MG63 (cell line): ENCODE measurements at regions not wholly inside any gene's neighbourhood (a gene's known extent, or its start where the extent isn't known, plus 50 kb on each side); places are given as distances from the start of the nearest gene placed in this dataset.
A peak's percentile ranks its signal among the peaks of the same experiment; 100 is the strongest.

Source experiments
- DNase-seq: peaks from one replicate; pipeline ENCODE4 v3.0.0-alpha.2; 2020
- H3K27me3 ChIP-seq: fragments of 250-450 bp; sonication (Bioruptor Pico); 2 replicates; pipeline ENCODE4 v1.5.1; 2020; ENCODE audit warnings: mild to moderate bottlenecking, moderate library complexity
- H3K36me3 ChIP-seq: fragments of 250-450 bp; sonication (Bioruptor Pico); 2 replicates; pipeline ENCODE4 v1.5.1; 2020; ENCODE audit warnings: mild to moderate bottlenecking, moderate library complexity
- H3K4me3 ChIP-seq: fragments of 250-450 bp; sonication (Bioruptor Pico); 2 replicates; pipeline ENCODE4 v1.5.1; 2020; ENCODE audit warnings: mild to moderate bottlenecking, moderate library complexity
- H3K9me3 ChIP-seq: fragments of 250-450 bp; sonication (Bioruptor Pico); 2 replicates; pipeline ENCODE4 v1.5.1; 2020; ENCODE audit warnings: mild to moderate bottlenecking, moderate library complexity

GRCh38 chr21:35585155-35585554 lies 475.2 kb downstream of the SETD4 start:
- no peaks in the 10 kb centered on the region for H3K36me3 ChIP-seq
- DNase-seq: no peak
- no peaks in the 10 kb centered on the region for H3K9me3 ChIP-seq
- H3K4me3 ChIP-seq: no peak overlapping the region
- H3K27me3 ChIP-seq: 0 out of 2 replicates have a peak, but pooled peaks cover 2% of the 10 kb centered on the region

DNA sequence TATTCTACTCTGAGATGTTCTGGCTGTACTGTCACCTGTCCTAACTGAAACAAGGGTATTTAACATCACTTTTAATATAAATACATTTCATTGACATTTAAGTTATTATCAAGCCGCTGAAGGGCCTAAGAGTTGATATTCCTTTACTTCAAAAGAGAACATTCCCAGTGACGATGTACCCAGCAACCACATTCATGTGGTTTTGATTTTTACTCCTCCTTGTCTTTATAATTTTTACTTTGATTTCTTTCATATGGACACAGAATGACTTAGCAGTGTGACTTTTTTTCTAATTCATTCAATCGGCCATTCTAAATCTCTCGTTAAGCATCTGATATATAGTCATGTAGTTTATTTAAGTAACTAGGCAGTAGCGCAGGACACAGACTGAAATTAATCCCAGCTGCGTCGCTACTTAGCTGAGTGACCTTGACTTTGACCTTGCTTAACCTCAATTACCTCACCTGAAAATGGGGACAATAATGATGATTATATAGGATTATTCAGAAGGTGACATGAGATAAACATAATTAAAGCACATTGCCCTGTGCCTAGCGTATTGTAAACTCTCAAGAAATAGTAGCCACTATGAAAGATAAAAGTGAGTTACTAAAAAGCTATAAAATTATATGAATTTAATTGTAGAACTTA lies 476.6 kb downstream of the SETD4 start:
- H3K9me3 ChIP-seq: no peaks in the 10 kb centered on the region
- no peak for DNase-seq
- no peaks in the 10 kb centered on the region for H3K27me3 ChIP-seq
- no peaks in the 10 kb centered on the region for H3K36me3 ChIP-seq
- no peak overlapping the region for H3K4me3 ChIP-seq

- Histone ChIP-seq H3K9me3 (no peaks in the 10 kb centered on the region), H3K36me3 (no peaks in the 10 kb centered on the region), H3K4me3 (no peak overlapping the region), H3K27me3 (no peaks in the 10 kb centered on the region)
- DNase-seq: no peak
Measured at GRCh38 chr21:35582731-35583130, 477.6 kb downstream of the SETD4 start.

DNA sequence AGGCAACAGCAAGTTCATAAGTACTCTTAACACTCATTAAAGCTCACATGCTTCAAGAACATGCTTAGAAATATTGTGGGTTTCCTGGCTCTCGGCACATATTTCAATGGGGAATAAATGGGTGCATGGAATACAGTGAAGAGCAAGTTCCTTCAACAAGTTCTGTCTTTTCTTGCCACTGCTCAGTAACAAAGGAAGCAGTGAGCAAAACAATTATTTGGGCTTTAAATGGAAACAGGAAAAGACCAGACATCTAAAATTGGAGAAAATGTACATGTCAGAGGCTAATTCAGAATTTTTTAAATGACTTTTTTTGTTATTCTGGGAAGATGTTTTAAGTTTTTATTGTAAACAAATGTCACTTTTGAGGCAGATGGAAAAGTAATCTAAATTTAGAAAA lies 478.7 kb downstream of the SETD4 start:
- H3K4me3 ChIP-seq: no peak overlapping the region
- no peaks in the 10 kb centered on the region for H3K27me3 ChIP-seq
- no peak for DNase-seq

DNA sequence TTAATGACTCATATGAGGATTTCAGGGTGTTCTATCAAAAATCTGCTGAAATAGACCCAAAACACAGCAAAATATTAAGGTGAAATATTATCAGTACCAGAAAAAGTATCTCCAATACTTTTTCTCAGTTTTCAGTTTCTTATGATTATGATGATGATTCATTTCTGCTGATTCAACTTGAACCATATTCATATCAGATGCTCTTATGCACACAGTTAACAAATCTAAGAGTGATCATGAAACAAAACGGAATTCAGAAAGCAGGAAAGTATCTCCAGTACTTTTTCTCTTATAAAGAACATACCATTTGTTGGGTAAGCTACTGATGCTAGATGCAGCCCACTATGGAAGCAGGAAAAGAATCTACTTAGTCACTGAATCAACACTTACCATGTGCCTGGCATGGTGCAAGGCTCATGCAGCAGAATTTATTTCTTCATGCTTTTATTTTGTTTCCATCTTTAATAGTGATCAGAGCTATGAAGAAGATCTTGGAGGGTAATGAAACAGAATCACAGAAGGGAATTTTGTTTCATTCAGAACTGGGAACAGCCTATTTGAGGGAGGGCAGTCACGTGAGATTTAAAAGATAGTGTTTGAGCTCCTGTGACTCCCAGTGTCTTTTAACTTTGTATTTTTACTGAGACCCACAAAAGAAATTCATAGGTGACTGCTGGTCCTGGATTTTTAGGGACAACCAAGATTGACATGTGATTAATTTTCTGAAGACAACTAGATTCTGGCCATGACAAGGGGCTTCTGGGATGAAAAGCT lies 480.6 kb downstream of the SETD4 start:
- Histone ChIP-seq H3K36me3 (no peaks in the 10 kb centered on the region), H3K4me3 (no peak overlapping the region), H3K27me3 (no peaks in the 10 kb centered on the region), H3K9me3 (no peaks in the 10 kb centered on the region)
- no peak for DNase-seq

More for the DNA sequence above, 478.7 kb downstream of the SETD4 start:
- H3K36me3 ChIP-seq: no peaks in the 10 kb centered on the region
- no peaks in the 10 kb centered on the region for H3K9me3 ChIP-seq

DNA sequence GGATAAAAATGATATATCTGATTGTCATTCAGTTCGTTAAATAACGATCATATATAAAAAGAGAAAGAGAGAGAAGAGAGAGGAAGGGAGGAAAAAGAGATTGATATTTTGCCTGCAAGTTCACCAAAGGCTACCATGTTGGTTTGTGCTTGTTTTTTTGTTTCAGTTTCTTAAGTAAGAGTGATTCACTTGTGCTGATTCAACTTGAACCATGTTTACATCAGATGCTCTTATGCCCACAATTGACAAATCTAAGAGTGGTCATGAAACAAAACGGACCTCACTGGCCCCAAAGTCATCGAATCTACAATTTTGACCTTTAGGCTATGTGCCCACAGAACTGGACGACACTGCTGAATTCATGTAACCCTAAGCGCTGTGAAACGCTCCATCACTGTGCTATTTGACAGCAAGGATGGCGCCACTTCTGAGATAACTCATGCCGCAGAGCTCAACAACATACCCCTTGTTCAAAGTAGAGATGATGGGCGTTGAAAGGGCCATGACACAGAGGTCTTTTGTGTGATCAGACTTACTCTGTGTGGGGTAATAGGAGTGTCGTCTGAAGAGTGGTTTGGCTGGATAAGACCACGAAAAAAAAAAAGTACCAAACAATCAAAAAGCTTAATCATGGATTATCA lies 481.4 kb downstream of the SETD4 start:
- Histone ChIP-seq H3K9me3 (no peaks in the 10 kb centered on the region), H3K36me3 (no peaks in the 10 kb centered on the region), H3K4me3 (no peak overlapping the region), H3K27me3 (no peaks in the 10 kb centered on the region)
- no peak for DNase-seq

- DNase-seq: peak; percentile 50
- Histone ChIP-seq H3K27me3 (no peaks in the 10 kb centered on the region), H3K4me3 (no peak overlapping the region)
Measured at GRCh38 chr21:35578347-35578782, 482.0 kb downstream of the SETD4 start.

GRCh38 chr21:35575280-35575915 lies 484.9 kb downstream of the SETD4 start:
- Histone ChIP-seq H3K4me3 (no peak overlapping the region), H3K36me3 (no peaks in the 10 kb centered on the region), H3K27me3 (no peaks in the 10 kb centered on the region), H3K9me3 (no peaks in the 10 kb centered on the region)
- no peak for DNase-seq

More at GRCh38 chr21:35578347-35578782, 482.0 kb downstream of the SETD4 start:
- H3K36me3 ChIP-seq: no peaks in the 10 kb centered on the region
- H3K9me3 ChIP-seq: no peaks in the 10 kb centered on the region

DNA sequence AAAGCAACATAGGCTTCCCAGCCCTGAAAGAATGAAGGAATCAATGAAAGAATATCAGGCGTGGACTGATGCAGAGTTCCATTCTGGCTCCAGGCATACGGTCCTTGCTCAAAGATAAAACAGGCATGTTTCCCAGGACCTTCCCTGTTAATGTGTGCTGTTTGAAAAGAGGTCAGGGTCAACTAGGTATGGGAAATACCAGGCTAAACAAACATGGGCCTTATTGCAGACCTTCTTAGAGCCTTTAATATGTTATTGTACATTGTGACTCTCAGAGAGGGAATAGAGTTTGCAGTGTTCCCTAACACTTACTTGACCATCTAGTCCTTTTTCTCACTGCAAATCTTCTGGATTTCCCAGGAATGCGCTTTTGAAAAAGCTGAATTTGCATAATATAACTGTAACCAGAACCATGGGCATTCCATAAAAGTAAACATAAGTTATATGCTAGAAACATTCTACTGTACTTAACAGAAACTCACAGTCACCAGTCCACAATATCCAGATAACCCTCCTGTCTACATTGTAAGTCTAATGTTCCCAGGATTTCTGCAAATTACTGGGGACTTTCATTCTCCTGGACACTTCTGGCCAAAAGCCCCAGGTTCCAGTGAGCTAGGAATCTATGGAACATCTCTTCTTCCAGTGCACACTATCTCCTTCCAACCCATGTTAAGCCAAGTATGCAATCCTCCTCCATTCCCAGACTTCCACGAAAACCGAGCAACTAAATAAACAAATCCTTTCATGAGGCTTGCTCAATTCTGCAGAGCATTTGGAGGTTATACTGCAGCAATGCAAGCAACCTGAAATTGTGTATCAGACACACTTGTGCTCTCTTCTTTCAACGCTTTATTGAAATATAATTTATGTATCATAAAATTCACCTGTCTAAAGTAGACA lies 486.6 kb downstream of the SETD4 start:
- H3K9me3 ChIP-seq: no peaks in the 10 kb centered on the region
- H3K27me3 ChIP-seq: no peaks in the 10 kb centered on the region
- no peak overlapping the region for H3K4me3 ChIP-seq
- H3K36me3 ChIP-seq: no peaks in the 10 kb centered on the region
- DNase-seq: no peak

GRCh38 chr21:35571910-35572309 lies 488.4 kb downstream of the SETD4 start:
- Histone ChIP-seq H3K36me3 (no peaks in the 10 kb centered on the region), H3K27me3 (no peaks in the 10 kb centered on the region), H3K9me3 (no peaks in the 10 kb centered on the region), H3K4me3 (no peak overlapping the region)
- DNase-seq: no peak

GRCh38 chr21:35568643-35569042 lies 491.7 kb downstream of the SETD4 start:
- Histone ChIP-seq H3K27me3 (no peaks in the 10 kb centered on the region), H3K4me3 (no peak overlapping the region), H3K36me3 (no peaks in the 10 kb centered on the region), H3K9me3 (no peaks in the 10 kb centered on the region)
- DNase-seq: no peak

DNA sequence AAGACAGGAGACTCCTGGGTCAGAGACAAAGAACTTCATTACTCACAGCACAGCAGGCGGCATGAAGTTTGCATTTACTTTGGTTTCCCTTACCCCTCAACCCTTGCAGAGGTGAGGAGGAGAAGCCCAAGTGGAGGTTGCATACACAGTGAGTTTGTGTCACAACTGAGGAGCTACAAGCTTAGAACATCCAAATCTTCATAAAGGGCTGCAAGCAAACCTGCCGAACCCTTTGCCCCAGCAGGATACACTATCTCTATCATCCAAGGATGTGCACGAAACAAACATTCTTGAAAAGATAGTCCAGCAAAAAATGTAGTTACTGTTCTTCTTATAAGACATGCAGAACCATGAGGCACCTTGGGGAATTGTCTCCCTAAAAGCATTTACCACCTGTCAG lies 493.5 kb downstream of the SETD4 start:
- no peak overlapping the region for H3K4me3 ChIP-seq
- DNase-seq: no peak
- H3K9me3 ChIP-seq: no peaks in the 10 kb centered on the region
- no peaks in the 10 kb centered on the region for H3K36me3 ChIP-seq
- H3K27me3 ChIP-seq: no peaks in the 10 kb centered on the region

- peak; percentile 64 for DNase-seq
- Histone ChIP-seq H3K4me3 (no peak overlapping the region), H3K27me3 (no peaks in the 10 kb centered on the region), H3K9me3 (no peaks in the 10 kb centered on the region), H3K36me3 (no peaks in the 10 kb centered on the region)
Measured at GRCh38 chr21:35565204-35565611, 495.1 kb downstream of the SETD4 start.

DNA sequence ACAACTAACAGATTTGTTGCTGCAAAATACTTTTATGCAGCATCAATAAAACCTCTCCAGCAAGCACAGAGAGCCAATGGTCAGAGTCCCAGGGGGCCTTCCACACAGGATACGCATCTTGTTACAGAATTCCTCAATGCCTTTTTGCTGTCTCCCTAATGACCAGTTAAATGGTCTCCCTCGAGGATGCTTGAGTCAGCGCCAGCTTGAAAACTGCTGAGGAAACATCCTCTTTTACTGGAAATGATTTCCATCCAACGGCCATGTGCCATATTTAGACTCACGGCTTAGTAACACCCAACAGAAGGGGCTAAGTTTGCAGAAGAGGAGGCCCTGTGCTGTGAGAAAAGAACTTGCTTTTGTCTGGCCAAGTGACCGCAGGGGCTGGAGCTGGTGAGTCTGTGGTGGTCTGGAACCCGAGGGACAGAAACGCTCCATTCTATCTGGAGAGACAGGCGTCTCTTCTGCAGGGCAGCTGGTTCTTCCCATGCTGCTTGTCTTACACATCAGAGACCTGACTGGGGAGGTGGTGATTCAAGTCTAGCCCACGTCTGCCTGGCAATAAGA lies 496.4 kb downstream of the SETD4 start:
- DNase-seq: peak; percentile 35
- Histone ChIP-seq H3K27me3 (no peaks in the 10 kb centered on the region), H3K4me3 (no peak overlapping the region)

GRCh38 chr21:35562876-35563275 lies 497.4 kb downstream of the SETD4 start:
- no peaks in the 10 kb centered on the region for H3K27me3 ChIP-seq
- no peaks in the 10 kb centered on the region for H3K36me3 ChIP-seq
- no peak for DNase-seq
- H3K9me3 ChIP-seq: no peaks in the 10 kb centered on the region
- no peak overlapping the region for H3K4me3 ChIP-seq

More for the DNA sequence above, 496.4 kb downstream of the SETD4 start:
- H3K9me3 ChIP-seq: no peaks in the 10 kb centered on the region
- no peaks in the 10 kb centered on the region for H3K36me3 ChIP-seq

DNA sequence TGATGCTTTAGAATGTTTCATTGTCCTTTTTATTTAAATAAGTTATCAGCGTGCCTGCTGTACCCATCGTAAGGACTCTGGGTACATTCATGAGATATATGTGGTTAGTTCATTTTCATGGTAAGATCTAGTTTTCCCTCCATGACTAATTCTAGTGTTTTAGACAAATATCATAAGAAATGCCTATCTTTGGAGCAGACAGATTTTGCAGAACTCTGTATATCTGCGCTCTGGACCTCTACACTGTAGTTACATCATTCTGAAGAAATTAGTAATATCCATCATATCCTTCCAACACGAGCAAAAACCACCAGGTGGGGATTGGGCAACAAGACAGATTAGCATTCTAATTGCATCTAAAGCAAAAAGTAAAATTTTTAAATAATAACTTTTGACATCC lies 499.2 kb downstream of the SETD4 start:
- no peak for DNase-seq
- H3K4me3 ChIP-seq: no peak overlapping the region
- no peaks in the 10 kb centered on the region for H3K9me3 ChIP-seq
- H3K27me3 ChIP-seq: no peaks in the 10 kb centered on the region
- no peaks in the 10 kb centered on the region for H3K36me3 ChIP-seq
